Dermis blood vessel endothelial cell (primary cell): ENCODE measurements at regions not wholly inside any gene's neighbourhood (a gene's known extent, or its start where the extent isn't known, plus 50 kb on each side); places are given as distances from the start of the nearest gene placed in this dataset.
"Not testable (repeated sequence)": the region's sequence is repeated elsewhere in the genome, so short reads cannot be mapped to it uniquely, and the experiment has no call there.

Experiments
- DNase-seq: peaks from one replicate; pipeline ENCODE4 v3.0.0; 2010

GRCh38 chrX:137646472-137646871, 80.5 kb downstream of the ZIC3 start:
- DNase-seq = no peak

GRCh38 chrX:137651647-137652046, 85.7 kb downstream of the ZIC3 start:
- no peak for DNase-seq

GRCh38 chrX:137652086-137652485, 86.2 kb downstream of the ZIC3 start:
- no peak for DNase-seq

- no peak for DNase-seq
Measured at GRCh38 chrX:137654481-137654880, 88.6 kb downstream of the ZIC3 start.

GRCh38 chrX:137667776-137668175, 101.8 kb downstream of the ZIC3 start:
- no peak for DNase-seq

- no peak for DNase-seq
Measured at GRCh38 chrX:137684591-137684990, 118.7 kb downstream of the ZIC3 start.

DNA sequence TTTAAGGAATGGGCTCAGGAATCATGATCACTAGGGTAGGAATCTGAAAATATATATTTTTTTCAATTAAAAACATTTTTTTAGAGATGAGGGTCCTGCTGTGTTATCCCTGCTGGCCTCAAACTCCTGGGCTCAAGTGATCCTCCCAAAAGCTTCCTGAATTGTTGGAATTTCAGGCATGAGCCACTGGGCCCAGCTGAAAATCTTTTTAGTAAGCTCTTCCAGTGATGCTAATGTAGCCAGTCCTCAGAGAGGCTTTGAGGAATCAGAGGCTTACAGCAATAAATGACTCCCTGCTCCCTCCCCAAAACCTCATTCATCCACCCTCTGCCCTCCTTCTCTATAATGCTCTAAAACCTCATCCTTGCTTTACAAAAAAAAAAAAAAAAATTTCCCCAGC, 129.5 kb downstream of the ZIC3 start:
- no peak for DNase-seq

DNA sequence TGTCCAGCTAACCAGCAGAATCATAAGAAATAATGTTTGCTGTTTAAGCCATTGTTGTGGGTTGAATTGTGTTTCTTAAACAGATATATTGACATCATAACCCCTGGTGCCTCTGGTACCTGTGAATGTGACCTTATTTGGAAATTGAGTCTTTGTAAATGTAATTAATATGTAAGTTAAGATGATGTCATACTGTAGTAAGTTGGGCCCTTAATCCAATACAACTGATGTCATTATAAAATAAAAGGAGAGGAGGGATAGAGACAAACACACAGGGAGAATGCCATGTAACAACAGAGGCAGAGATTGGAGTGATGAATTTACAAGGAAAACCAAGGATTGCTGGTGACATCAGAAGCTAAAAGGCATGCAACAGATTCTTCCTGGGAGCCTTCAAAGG, 141.4 kb downstream of the ZIC3 start:
- DNase-seq = no peak

GRCh38 chrX:137742846-137743245, 176.9 kb downstream of the ZIC3 start:
- DNase-seq = no peak

DNA sequence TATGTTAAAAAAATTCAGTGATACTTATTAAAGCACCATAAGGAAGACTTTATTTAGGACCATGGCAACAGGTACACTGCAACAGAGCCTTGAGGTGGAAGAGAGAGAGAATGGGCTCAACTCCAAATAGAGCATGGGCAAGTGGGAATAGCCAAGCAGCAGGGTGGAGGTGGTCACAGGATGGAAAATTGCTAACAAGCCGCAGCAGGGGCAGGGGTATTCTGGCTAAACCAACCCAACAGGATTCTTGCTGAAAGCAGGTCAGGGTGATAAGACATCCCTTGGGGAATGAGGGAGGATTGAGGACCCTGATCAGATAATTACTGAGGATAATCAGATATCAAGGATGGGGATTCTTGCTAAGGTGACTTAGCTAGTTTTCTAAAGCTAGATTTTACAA, 177.5 kb downstream of the ZIC3 start:
- no peak for DNase-seq

DNA sequence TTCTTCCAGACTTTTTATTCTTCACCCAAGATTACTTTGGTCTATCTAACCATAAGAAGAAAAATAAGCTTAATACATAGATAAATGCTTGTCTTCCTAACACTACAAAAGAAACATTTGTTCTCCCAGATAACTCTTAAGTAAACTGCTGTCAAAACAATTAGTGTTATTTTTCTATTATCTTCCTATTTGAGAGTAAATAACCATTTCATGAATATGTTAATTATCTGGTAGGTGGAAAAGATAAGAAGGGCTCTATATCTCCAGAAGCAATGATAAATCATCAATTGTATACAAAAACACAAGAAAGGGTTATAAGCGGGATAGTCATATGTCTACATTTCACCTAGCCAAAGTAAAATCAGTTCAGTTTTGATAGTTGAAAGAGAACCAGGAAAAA, 180.4 kb downstream of the ZIC3 start:
- no peak for DNase-seq

GRCh38 chrX:137747244-137748043, 181.5 kb downstream of the ZIC3 start:
- no peak for DNase-seq

- no peak for DNase-seq
Measured at GRCh38 chrX:137748827-137749226, 182.9 kb downstream of the ZIC3 start.

DNA sequence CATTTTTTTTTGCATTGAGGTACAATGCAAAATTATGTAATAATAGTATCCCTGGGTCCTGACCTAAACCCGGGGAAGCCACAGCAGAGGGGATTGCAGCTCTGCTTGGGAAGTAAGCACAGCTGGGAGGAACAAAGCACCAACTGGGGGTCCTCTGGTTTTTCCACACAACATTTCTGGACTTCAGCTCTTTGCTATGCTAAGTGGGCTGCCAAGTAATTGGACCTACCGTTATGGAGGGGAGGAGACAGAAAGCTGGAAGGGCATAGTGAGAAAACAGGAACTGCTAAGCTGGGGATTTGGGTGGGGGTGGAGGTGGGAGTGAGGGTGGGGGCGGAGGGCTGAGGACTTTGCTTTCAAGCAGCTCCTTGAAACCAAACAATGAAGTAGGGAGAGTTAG, 183.3 kb downstream of the ZIC3 start:
- no peak for DNase-seq

DNA sequence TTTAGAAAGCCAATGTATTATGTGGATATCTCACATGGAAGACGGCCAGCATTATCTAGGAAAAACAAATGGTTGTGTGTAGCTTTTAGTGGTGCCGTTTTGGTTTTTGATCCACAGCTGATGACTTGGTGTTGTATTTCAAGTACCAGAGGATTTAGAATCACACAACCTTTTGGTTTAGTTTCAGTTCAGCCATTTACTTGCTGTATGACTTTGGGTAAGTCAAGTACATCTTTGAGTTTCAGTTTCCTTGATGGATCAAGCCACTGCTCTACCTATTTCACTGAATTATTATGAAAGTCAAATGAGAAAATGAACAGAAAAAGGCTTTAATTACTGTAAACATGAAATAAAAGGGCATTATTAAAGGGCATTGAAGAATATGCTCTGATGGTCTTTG, 205.6 kb downstream of the ZIC3 start:
- no peak for DNase-seq

DNA sequence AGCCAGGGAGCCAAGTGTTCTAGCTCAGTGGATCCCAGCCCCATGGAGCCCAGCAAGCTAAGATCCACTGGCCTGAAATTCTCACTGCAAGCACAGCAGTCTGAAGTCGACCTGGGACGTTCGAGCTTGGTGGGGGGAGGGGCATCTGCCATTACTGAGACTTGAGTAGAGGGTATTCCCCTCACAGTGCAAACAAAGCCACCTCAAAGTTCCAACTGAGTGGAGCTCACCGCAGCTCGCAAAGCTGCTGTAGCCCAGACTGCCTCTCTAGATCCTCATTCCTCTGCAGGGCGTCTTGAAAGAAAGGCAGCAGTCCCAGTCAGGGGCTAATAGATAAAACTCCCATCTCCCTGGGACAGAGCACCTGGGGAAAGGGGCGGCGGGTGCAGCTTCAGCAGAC, 226.3 kb downstream of the ZIC3 start:
- DNase-seq = no peak

- not testable (repeated sequence) for DNase-seq
Measured at GRCh38 chrX:137797926-137798325, 232.0 kb downstream of the ZIC3 start.

GRCh38 chrX:137823257-137823656, 257.3 kb downstream of the ZIC3 start:
- no peak for DNase-seq

DNA sequence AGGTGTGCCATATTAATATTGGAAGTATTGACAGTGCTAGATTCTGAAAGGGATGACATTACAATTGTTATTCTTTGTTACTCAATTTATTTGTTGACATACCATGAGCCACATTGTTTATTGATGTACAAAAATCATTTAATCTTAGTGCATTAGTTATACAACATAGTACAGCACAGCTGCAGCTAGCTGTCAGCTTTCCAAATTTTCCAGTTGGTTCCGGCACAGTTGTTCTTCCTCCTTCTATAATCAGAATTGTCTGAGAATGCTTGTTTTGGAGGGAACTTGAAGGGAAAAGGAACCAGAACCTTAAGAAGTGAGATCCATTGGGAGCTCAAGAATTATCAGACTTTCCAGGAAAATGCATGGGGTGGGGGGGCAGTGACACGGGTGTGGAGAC, 281.4 kb downstream of the ZIC3 start:
- no peak for DNase-seq

- DNase-seq = no peak
Measured at GRCh38 chrX:137848266-137848905, 282.5 kb downstream of the ZIC3 start.

GRCh38 chrX:137852502-137852901, 286.6 kb downstream of the ZIC3 start:
- DNase-seq = no peak

DNA sequence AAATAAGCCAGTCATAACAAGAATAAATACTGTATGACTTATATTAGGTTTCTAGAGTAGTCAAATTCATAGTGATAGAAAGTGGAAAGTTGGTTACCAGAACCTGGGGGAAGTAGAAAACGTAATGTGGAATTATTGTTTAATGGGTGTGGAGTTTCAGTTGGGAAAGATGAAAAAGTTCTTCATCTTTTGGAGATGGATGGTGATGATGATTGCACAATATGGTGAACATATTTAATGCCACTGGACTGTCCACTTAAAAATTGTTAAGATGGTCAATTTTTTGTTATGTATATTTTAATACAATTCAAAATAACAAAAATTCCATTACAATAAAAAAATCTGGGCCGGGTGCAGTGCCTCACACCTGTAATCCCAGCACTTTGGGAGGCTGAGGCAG, 289.6 kb downstream of the ZIC3 start:
- no peak for DNase-seq

GRCh38 chrX:137858106-137858505, 292.2 kb downstream of the ZIC3 start:
- no peak for DNase-seq

GRCh38 chrX:137878401-137878800, 312.5 kb downstream of the ZIC3 start:
- no peak for DNase-seq

- no peak for DNase-seq
Measured at GRCh38 chrX:137882960-137883359, 317.0 kb downstream of the ZIC3 start.
